ENCODE measurements at regions not wholly inside any gene's neighbourhood (a gene's known extent, or its start where the extent isn't known, plus 50 kb on each side); places are given as distances from the start of the nearest gene placed in this dataset.

- DNase-seq (ENCODE audit: low read depth in 2 of 2) = no peak
These were observed 50.7 kb upstream of the TNFRSF21 start for GRCh38 chr6:47360388-47360787.

DNA sequence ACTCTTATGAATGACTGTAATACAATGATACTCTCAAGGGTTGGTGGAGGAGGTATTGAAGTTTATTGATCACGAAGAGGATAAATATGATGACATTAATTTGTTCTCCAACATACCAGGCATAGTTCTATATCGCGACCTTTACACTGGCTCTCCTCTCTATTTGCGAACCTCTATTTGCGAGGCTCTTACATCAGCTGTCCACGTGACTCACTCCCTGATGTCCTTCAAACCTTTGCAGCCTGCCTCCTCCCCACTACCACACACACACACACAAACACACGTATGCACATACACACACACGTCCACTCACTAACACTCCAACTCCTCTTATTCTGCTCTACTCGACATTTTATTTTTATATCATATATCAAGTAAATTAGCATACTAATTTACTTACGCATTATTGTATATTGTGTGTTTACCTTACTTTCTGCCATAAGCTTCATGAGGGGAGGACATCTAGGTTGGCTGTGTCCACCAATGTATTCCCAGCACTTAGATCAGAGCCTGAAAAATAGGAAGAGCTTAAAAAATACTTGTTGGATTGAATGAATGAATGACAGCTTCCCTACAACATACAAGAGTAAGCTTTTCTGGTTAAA lies 53.3 kb upstream of the TNFRSF21 start:
- no peak for DNase-seq (ENCODE audit: low read depth in 2 of 2)

GRCh38 chr6:47363736-47364135 lies 54.0 kb upstream of the TNFRSF21 start:
- DNase-seq (ENCODE audit: low read depth in 2 of 2) = no peak

DNA sequence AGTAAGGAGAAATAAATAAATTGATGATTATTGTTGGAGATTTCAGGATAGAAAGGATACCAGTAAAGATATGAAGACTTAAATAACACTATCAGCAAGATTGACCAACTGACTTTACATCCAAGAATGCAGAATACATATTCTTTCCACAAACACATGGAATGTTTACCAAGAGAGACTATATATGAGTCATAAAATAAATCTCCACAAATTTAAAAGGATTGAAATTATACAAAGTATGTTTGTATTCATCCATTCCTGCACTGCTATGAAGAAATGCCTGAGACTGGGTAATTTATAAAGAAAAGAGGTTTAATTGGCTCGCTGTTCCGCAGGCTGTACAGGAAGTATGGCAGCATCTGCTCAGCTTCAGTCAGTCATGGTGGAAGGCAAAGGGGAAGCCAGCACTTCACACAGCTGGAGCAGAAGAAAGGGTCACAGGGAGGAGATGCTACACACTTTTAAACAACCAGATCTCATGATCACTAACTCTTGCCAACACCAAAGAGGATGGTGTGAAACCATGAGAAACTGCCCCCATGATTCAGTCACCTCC lies 56.7 kb upstream of the TNFRSF21 start:
- no peak for DNase-seq (ENCODE audit: low read depth in 2 of 2)

DNA sequence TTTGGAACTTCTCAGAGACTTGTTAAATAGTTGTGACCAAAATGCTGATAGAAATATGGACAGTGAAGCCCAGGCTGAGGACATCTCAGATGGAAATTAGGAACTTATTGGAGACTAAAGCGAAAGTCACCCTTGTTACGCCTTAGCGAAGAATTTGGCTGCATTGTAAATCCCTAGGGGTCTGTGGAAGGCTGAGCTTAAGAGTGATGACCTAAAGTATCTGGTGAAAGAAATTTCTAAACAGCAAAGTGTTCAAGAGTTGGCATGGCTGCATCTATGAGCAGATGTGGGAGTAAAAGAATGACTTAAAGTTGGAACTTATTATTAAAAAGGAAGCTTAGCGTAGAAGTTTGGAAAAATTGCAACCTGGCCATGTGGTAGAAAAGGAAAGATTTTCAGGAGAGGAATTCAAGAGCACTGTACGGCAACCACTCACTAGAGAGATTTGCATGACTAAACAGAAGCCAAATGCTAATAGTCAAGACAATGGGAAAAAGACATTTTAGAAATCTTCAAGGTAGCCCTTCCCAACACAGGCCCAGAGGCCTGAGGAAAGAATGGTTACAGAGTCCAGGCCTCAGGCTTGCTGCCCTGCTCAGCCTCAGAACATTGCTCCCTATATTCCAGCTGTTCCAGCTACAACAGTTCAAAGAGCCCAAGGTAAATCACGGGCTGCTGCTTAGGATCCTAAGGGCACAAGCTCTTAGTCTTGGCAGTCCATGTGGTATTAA lies 61.6 kb upstream of the TNFRSF21 start:
- no peak for DNase-seq (ENCODE audit: low read depth in 2 of 2)

- DNase-seq (ENCODE audit: low read depth in 2 of 2) = no peak
These were observed 62.2 kb upstream of the TNFRSF21 start for GRCh38 chr6:47371870-47372255.

GRCh38 chr6:47372318-47372717 lies 62.6 kb upstream of the TNFRSF21 start:
- no peak for DNase-seq (ENCODE audit: low read depth in 2 of 2)

DNA sequence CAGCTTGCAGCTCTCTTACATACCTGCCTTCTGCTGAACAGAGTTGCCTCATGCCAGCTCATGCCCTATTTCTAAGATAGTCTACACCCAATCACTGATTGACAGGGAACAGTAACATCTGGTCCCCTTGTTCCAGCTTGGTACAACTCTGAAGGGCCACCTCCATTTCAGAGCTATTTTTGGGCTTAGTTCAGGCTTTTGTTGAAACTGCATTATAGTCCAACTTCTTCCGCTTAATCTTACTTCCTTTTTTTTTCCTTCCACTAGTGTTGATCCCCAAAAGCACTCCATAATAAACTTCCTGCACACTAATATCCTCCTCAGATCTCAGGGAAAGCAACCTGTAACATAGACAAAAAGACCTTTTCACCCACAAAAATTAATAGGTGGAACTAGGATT lies 65.7 kb upstream of the TNFRSF21 start:
- no peak for DNase-seq (ENCODE audit: low read depth in 2 of 2)

DNA sequence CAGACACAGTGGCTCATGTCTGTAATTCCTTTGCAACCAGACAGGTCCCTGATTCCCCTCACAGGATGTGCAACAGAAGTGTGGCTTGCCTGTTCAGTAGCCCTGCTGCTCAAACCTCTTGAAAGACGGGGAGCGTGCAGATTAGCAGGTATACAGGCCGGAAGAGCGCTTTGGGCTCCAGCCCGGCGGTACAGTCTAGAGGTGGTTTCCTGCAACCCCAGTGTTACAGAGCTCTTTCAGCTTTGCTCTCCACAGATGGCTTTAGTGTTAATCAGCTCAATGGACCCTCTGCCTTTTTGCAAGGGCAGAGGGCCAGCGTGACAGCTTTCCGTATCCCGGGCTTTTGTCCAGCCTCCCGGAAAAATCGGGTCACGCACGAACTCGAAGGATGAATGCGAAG lies 67.2 kb upstream of the TNFRSF21 start:
- no peak for DNase-seq (ENCODE audit: low read depth in 2 of 2)

DNA sequence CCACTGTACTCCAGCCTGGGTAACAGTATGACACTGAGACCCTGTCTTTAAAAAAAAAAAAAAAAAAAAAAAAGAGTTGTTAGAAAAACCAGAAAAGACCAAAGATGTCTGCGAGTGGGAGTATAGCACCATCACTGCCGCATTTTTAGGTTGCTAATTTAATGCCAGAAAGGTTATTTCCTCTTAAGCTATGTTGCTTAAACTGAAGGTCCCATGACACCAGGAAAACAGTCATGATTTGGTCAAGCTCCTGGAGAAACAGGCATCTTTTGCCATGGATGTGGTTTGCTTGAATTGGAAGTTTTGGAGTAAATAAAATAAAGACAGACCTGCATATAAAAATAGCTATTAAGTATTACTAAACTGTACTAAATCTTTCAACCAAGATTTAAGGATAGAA lies 68.3 kb upstream of the TNFRSF21 start:
- DNase-seq (ENCODE audit: low read depth in 2 of 2) = no peak

- no peak for DNase-seq (ENCODE audit: low read depth in 2 of 2)
These were observed 69.6 kb upstream of the TNFRSF21 start for GRCh38 chr6:47379328-47379727.

DNA sequence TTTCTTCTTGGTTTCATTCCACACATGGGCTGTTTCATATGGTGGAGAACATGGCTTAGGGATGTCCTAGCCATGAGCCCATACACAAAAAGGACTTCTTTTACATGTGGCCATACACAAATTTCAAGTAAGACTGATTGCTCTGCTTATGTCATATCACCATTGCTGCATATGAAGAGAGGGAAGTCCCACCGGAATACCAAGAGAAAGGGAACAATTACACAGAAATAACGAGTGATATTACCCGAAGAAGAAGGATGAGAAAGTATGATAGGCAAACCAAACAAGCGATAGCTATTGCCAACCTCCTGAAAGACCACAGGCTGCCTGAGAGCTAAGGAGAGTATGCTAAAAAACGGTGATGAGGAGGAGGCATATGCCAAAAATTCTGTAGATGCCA lies 70.5 kb upstream of the TNFRSF21 start:
- no peak for DNase-seq (ENCODE audit: low read depth in 2 of 2)

DNA sequence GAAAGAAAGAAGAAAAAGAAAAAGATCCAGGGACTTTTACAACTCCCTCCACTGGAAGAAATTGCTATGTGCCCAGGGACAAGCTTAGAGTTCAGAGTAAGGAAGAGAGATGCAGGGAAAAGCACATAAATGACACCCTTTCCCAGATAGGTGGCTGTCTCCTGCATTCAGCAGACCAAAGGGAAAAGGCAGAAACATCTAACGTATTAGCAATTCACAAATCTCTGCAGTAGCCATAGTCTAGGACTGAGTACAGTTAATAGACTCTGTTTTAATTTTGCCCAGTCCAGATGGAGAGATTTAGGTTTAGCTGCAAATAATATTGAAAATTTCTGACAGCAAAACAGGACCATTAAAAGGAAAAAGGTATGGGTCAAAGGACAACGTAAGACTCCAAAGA lies 71.3 kb upstream of the TNFRSF21 start:
- no peak for DNase-seq (ENCODE audit: low read depth in 2 of 2)

- DNase-seq (ENCODE audit: low read depth in 2 of 2) = no peak
These were observed 73.7 kb upstream of the TNFRSF21 start for GRCh38 chr6:47383360-47383759.

- DNase-seq (ENCODE audit: low read depth in 2 of 2) = no peak
These were observed 82.0 kb upstream of the TNFRSF21 start for GRCh38 chr6:47391675-47392074.

DNA sequence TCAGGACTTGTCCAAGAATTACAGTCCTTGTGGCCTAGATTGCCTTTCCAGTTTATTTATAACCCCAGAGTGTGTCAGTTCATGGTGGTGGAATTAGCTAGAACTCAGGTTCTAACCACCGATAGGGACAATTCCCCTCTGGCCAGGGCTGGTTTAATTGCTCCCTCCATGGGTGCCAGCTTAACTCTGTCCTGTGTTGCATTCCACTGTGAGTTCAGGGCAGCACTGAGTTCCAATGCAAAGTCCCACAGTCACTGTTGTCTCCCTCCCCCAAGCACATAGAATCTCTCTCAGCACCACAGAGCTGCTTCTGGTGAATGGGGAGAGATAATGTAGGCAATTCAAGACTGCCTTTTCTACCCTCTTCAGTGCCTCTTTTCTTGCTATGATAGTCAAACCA lies 82.5 kb upstream of the TNFRSF21 start:
- no peak for DNase-seq (ENCODE audit: low read depth in 2 of 2)

DNA sequence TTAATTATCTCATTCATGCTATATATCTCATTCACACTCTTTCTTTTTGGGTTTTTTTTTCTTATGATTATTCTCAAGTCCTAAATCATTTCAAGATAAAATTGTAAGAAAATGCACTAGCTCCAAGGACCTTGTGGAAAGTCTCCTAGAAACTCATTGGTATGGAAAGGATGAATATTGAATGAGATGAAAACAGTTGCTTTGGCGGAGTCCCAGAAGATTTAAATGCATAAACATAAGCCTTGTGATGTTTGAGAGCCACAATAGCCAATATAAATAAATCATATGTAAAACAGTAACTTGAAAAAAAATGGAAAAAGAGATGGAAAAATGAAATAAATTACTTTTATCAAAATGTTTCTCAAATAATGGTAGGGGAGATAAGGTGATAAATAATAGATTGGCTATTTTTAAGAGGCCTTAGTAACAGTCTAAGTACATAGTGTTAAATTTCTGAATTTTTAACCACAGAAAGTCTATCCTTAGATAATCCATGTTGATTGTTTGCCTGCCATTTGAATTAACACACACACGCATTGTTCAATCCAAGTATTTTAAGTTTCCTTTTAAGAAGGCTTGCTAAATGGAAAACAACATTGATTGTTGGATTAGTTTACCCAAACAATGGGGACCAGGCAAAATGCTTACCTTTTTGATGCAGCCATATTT lies 81.1 kb upstream of the CD2AP start:
- no peak for DNase-seq (ENCODE audit: low read depth in 2 of 2)

- no peak for DNase-seq (ENCODE audit: low read depth in 2 of 2)
These were observed 77.0 kb upstream of the CD2AP start for GRCh38 chr6:47400581-47400980.

GRCh38 chr6:47402081-47402480 lies 75.5 kb upstream of the CD2AP start:
- no peak for DNase-seq (ENCODE audit: low read depth in 2 of 2)

DNA sequence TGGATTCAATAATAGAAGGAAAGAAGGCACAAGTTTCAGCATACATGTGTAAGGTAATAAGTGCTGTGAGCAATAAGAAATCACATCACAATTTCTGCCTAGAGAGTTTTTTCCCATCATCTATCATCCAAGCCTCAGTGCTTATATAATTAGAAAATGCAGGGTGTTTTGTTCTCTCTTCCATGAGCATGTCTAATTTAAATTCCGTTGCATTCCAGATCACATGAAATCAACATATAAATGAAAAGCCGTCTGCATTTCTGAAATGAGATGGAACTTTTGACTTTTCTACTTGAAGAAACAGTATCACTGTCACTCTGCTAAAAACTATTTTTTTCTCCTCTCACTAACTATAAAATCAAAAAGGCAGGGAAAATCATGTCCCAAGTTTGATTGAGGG lies 74.5 kb upstream of the CD2AP start:
- no peak for DNase-seq (ENCODE audit: low read depth in 2 of 2)

GRCh38 chr6:47403801-47404200 lies 73.8 kb upstream of the CD2AP start:
- DNase-seq (ENCODE audit: low read depth in 2 of 2) = no peak

DNA sequence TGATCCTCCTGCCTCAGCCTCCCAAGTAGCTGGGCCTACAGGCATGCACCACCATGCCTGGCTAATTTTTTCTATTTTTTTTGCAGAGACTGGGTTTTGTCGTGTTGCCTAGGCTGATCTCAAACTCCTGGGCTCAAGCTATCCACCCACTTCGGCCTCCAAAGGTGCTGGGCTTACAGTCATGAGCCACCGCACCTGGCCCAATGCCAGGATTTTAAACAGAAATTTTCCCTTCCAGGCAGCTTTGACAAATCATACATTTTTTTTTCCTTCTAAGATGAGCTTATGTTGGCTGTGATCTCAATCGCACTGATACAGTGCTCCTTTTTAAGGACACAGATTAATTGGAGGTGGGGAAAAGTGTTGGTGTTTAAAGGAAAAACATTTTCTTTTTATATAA lies 73.2 kb upstream of the CD2AP start:
- DNase-seq (ENCODE audit: low read depth in 2 of 2) = no peak

DNA sequence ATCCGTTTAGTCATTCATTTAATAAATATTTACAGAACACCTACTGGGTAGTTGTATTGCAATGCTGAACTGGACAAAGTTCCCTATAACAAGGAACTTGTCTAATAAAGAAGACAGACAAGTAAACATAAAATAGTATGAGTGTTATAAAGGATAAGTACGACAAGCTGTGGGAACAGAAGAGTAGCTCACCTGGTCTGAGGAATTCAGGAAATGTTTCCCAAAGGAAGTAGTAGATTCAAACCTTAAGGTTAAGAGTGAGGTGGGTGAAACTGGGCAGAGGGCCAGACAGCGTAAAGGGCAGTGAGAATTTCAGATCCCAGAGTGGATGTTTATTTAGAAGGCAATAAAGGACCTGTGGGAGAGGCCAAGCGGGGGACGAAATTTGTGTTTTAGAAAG lies 72.3 kb upstream of the CD2AP start:
- DNase-seq (ENCODE audit: low read depth in 2 of 2) = no peak

All from activated CD4-positive, alpha-beta T cell treated with anti-CD3 and anti-CD28 coated beads for 24 hours (primary cell).